ENCODE measurements at regions not wholly inside any gene's neighbourhood (a gene's known extent, or its start where the extent isn't known, plus 50 kb on each side); places are given as distances from the start of the nearest gene placed in this dataset.

GRCh38 chr2:160859096-160859495, 301.1 kb upstream of the TANK start:
- no peaks in the 10 kb centered on the region for H3K36me3 ChIP-seq (replicated peaks)
- no peak for DNase-seq
- no peak overlapping the region for H3K4me3 ChIP-seq (ENCODE audit: low read depth, low read length)
- no peak for TF ChIP-seq CTCF (IDR thresholded peaks at IDR 0.05; ENCODE audit: low read depth, low read length, missing control alignments)
- in situ Hi-C loops (cut with HindIII; ENCODE audit: low pct_ligation_motif_present, low sequenced_read_pairs), result no loop called here
- no peaks in the 10 kb centered on the region for H3K27me3 ChIP-seq (replicated peaks)
- H3K27ac ChIP-seq, result no peak overlapping the region

GRCh38 chr2:160862226-160862625, 298.0 kb upstream of the TANK start:
- Histone ChIP-seq H3K36me3 (replicated peaks) (no peaks in the 10 kb centered on the region), H3K27ac (no peak overlapping the region), H3K27me3 (replicated peaks) (no peaks in the 10 kb centered on the region), H3K4me3 (ENCODE audit: low read depth, low read length) (no peak overlapping the region)
- in situ Hi-C loops (cut with HindIII; ENCODE audit: low pct_ligation_motif_present, low sequenced_read_pairs), result no loop called here
- no peak for DNase-seq
- TF ChIP-seq CTCF (IDR thresholded peaks at IDR 0.05; ENCODE audit: low read depth, low read length, missing control alignments), result no peak

- in situ Hi-C loops (cut with HindIII; ENCODE audit: low pct_ligation_motif_present, low sequenced_read_pairs), result no loop called here
- no peak for TF ChIP-seq CTCF (IDR thresholded peaks at IDR 0.05; ENCODE audit: low read depth, low read length, missing control alignments)
- Histone ChIP-seq H3K36me3 (replicated peaks) (no peaks in the 10 kb centered on the region), H3K27ac (peak overlapping the region; percentile 2), H3K27me3 (replicated peaks) (no peaks in the 10 kb centered on the region), H3K4me3 (ENCODE audit: low read depth, low read length) (no peak overlapping the region)
- DNase-seq, result no peak
Observed at GRCh38 chr2:160868891-160869290, 291.3 kb upstream of the TANK start.

GRCh38 chr2:160869411-160869810, 290.8 kb upstream of the TANK start:
- TF ChIP-seq CTCF (IDR thresholded peaks at IDR 0.05; ENCODE audit: low read depth, low read length, missing control alignments), result no peak
- in situ Hi-C loops (cut with HindIII; ENCODE audit: low pct_ligation_motif_present, low sequenced_read_pairs), result no loop called here
- peak; percentile 77 for DNase-seq
- Histone ChIP-seq H3K27me3 (replicated peaks) (no peaks in the 10 kb centered on the region), H3K4me3 (ENCODE audit: low read depth, low read length) (no peak overlapping the region), H3K27ac (peak overlapping the region; percentile 2), H3K36me3 (replicated peaks) (no peaks in the 10 kb centered on the region)

GRCh38 chr2:160870729-160871465, 289.3 kb upstream of the TANK start:
- Histone ChIP-seq H3K36me3 (replicated peaks) (no peaks in the 10 kb centered on the region), H3K4me3 (ENCODE audit: low read depth, low read length) (no peak overlapping the region), H3K27me3 (replicated peaks) (no peaks in the 10 kb centered on the region), H3K27ac (no peak overlapping the region)
- TF ChIP-seq CTCF (IDR thresholded peaks at IDR 0.05; ENCODE audit: low read depth, low read length, missing control alignments), result no peak
- in situ Hi-C loops (cut with HindIII; ENCODE audit: low pct_ligation_motif_present, low sequenced_read_pairs), result no loop called here
- DNase-seq, result peak; percentile 22

GRCh38 chr2:160871953-160872352, 288.3 kb upstream of the TANK start:
- H3K27ac ChIP-seq, result no peak overlapping the region
- no peaks in the 10 kb centered on the region for H3K27me3 ChIP-seq (replicated peaks)
- H3K36me3 ChIP-seq (replicated peaks), result no peaks in the 10 kb centered on the region
- no peak for DNase-seq
- no peak for TF ChIP-seq CTCF (IDR thresholded peaks at IDR 0.05; ENCODE audit: low read depth, low read length, missing control alignments)
- in situ Hi-C loops (cut with HindIII; ENCODE audit: low pct_ligation_motif_present, low sequenced_read_pairs), result no loop called here
- no peak overlapping the region for H3K4me3 ChIP-seq (ENCODE audit: low read depth, low read length)
